LNCAP (cell line): ENCODE measurements at regions not wholly inside any gene's neighbourhood (a gene's known extent, or its start where the extent isn't known, plus 50 kb on each side); places are given as distances from the start of the nearest gene placed in this dataset.

Experiments used
- TF ChIP-seq, protein P1 (sequence below): fragments of 450-650 bp; IDR thresholded peaks from 2 replicates; pipeline ENCODE4 v1.5.1; 2017; ENCODE audit warnings: mild to moderate bottlenecking

DNA sequence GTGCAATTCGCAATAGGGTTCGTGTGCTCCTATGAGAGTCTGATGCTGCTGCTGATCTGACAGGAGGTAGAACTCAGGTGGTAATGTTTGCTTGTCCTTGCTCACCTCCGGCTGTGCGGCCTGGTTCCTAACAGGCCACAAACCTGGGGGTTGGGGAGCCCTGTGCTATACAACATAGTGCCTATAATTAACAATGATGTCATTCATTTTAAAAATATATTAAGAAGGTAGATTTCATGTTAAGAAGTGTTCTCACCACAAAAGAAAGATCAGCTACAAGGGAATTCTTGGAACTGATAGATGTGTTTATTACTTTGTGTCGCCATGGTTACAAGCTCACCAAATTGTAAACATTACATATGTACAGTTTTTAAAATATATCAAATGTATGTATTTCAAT, 200.5 kb downstream of the GRB14 start:
- TF ChIP-seq, protein P1, sequence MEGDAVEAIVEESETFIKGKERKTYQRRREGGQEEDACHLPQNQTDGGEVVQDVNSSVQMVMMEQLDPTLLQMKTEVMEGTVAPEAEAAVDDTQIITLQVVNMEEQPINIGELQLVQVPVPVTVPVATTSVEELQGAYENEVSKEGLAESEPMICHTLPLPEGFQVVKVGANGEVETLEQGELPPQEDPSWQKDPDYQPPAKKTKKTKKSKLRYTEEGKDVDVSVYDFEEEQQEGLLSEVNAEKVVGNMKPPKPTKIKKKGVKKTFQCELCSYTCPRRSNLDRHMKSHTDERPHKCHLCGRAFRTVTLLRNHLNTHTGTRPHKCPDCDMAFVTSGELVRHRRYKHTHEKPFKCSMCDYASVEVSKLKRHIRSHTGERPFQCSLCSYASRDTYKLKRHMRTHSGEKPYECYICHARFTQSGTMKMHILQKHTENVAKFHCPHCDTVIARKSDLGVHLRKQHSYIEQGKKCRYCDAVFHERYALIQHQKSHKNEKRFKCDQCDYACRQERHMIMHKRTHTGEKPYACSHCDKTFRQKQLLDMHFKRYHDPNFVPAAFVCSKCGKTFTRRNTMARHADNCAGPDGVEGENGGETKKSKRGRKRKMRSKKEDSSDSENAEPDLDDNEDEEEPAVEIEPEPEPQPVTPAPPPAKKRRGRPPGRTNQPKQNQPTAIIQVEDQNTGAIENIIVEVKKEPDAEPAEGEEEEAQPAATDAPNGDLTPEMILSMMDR, result no peak

DNA sequence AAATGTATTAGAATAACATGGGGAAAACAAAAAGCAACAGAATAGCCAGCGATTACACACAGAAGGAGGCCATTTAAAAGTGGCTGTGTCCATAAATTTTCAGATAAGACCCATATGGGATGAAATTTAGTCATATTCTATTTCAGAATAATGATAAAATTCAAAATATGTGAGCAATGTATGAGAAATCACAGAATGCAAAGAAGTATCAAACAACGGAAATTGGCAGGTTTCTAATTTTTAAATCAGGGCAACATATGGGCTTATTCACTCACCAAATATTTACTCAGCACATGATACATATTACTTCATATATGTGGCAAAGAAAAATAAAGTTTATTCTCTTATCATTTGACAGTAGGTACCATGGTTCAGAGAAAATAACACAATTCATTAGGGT, 208.5 kb downstream of the GRB14 start:
- TF ChIP-seq, protein P1, result no peak

DNA sequence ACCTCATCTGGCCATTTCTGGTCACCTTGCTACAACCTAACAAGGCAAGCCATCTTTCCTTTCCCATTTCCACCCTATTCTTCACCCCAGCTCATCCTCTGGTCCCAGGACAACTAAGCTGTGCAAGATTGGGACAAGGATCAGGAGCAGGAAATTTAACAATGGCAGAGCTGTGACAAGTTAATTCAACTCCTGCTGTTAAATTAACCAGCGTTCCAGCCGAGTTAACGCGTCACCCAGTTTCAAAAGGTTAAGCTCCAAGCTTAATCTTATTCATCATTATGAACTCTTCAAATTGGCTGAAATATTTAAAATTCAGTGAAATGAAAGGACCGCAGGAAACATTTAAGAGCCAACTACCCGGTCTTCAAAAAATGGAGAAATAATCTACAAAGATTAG, 231.9 kb downstream of the GRB14 start:
- TF ChIP-seq, protein P1, result no peak

DNA sequence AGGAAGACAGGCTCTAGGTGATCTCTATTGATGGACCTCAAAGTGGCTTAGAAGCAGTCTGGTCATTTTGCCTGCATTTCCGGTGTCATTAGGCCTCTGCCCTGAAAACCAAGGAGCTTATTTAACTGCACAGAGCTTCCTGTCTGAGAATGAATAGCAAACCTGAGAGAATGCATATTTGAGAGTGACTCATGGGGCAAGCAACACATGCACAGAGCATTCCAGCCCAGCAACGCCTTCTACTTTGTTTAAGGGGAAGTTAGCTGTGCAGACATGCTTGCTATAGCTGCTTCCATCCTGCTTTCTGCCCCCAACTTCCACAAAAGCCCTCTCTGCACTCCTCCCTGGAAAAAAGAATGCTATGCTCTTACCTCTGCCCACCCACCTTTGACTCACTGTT, 232.8 kb downstream of the GRB14 start:
- TF ChIP-seq, protein P1, result no peak

DNA sequence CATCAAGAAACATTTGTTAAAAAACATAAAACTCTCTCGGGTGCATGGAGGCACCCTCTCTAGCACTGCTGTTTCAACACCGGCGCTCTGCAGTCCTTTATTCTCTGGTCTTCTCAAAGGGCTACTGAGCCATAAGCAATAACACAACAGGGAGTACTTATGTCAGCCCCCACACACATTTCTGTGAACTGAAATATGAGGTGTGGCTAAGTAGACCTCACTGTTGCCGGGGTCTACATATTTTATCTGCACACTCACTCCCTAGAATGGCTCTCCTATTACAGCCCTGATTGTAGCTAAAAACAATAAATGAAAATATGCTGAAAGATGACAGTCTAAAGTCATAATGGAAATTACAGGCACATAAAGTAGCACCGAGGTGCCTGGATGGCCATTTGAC, 235.1 kb downstream of the GRB14 start:
- TF ChIP-seq, protein P1, result no peak

DNA sequence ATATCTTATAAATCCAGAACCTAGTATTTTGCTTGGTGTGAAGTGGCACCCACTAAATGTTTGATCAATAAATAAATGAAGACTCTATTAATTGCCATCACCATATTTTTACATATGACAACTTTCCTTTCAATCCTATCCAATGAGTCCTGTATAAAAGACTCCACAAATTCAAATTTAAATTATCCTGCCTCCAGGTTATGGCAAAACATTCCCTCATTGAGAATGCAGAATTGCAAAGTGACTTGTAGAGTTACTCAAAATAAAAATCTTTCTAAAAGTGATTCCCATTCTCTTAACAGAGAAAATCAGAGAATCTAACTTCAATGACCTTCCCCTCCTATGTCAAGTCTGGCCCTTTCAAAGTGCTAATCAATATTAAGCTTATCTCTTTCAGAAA, 236.8 kb downstream of the GRB14 start:
- TF ChIP-seq, protein P1, result no peak

DNA sequence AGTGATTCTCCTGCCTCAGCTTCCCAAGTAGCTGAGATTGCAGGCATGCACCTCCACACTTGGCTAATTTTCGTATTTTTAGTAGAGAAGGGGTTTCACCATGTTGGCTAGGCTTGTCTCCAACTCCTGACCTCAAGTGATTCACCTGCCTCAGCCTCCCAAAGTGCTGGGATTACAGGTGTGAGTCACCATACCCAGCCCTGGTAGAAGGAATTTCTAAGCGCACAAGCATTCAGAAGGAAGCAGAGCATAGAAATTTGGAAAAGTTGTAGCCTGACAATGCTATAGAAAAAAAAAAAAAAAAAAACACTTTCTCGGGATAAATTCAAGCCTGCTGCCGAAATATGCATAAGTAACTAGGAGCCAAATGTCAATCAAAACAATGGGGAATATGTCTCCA, 249.4 kb downstream of the GRB14 start:
- TF ChIP-seq, protein P1, result no peak

DNA sequence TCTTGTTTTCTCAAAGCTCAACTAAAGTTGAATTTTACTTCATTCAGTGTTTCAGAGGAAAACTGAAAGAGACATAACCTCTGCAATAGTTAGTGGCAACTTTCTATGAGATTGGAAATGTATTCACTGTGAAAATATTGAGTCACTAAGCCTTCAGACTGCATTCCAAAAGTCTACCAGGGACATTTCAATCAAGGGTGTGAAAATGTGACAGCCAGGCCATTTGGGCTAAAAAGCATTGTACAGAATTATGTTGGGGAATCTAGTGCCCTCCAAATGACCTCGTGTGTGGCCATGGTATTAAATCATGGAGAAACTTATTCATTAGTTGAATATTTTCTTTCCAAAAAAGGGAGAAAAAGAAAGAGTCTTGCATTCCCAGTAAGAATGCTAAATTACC, 251.9 kb downstream of the GRB14 start:
- TF ChIP-seq, protein P1, result no peak
